G401.6 (cell line): ENCODE measurements at regions not wholly inside any gene's neighbourhood (a gene's known extent, or its start where the extent isn't known, plus 50 kb on each side); places are given as distances from the start of the nearest gene placed in this dataset.
"Not testable (repeated sequence)": the region's sequence is repeated elsewhere in the genome, so short reads cannot be mapped to it uniquely, and the experiment has no call there.

Experiments used
- FAIRE-seq: peaks from 2 replicates; lab custom pipeline; 2012; peaks lifted over from hg19 to GRCh38; lab: Jason Lieb, UNC

GRCh38 chr2:37782721-37783371 is 111.4 kb upstream of the CDC42EP3 start:
- no peak for FAIRE-seq

- no peak for FAIRE-seq
Measured at GRCh38 chr2:37783545-37783944, 112.1 kb upstream of the CDC42EP3 start.

- no peak for FAIRE-seq
Measured at GRCh38 chr2:37784071-37784758, 112.8 kb upstream of the CDC42EP3 start.

- FAIRE-seq: no peak
Measured at GRCh38 chr2:37784759-37785149, 113.3 kb upstream of the CDC42EP3 start.

- no peak for FAIRE-seq
Measured at GRCh38 chr2:37786191-37786698, 114.8 kb upstream of the CDC42EP3 start.

- no peak for FAIRE-seq
Measured at GRCh38 chr2:37786854-37787253, 115.4 kb upstream of the CDC42EP3 start.

- no peak for FAIRE-seq
Measured at GRCh38 chr2:37788602-37789209, 117.3 kb upstream of the CDC42EP3 start.

- no peak for FAIRE-seq
Measured at GRCh38 chr2:37790019-37790418, 118.6 kb upstream of the CDC42EP3 start.

- no peak for FAIRE-seq
Measured at GRCh38 chr2:37790462-37790861, 119.0 kb upstream of the CDC42EP3 start.

GRCh38 chr2:37792366-37792765 is 120.9 kb upstream of the CDC42EP3 start:
- FAIRE-seq: no peak

GRCh38 chr2:37793004-37793403 is 121.6 kb upstream of the CDC42EP3 start:
- FAIRE-seq: no peak

GRCh38 chr2:37794717-37795116 is 123.3 kb upstream of the CDC42EP3 start:
- no peak for FAIRE-seq

- no peak for FAIRE-seq
Measured at GRCh38 chr2:37795456-37795855, 124.0 kb upstream of the CDC42EP3 start.

GRCh38 chr2:37795938-37796337 is 124.5 kb upstream of the CDC42EP3 start:
- no peak for FAIRE-seq

GRCh38 chr2:37796481-37796880 is 125.0 kb upstream of the CDC42EP3 start:
- no peak for FAIRE-seq

- no peak for FAIRE-seq
Measured at GRCh38 chr2:37797081-37797480, 125.6 kb upstream of the CDC42EP3 start.

GRCh38 chr2:37798315-37799005 is 126.6 kb upstream of the RMDN2 start:
- FAIRE-seq: no peak

- no peak for FAIRE-seq
Measured at GRCh38 chr2:37800176-37800858, 124.8 kb upstream of the RMDN2 start.

GRCh38 chr2:37802211-37802752 is 122.8 kb upstream of the RMDN2 start:
- FAIRE-seq: no peak

- FAIRE-seq: no peak
Measured at GRCh38 chr2:37802899-37803379, 122.1 kb upstream of the RMDN2 start.

GRCh38 chr2:37806004-37806403 is 119.1 kb upstream of the RMDN2 start:
- FAIRE-seq: not testable (repeated sequence)

- no peak for FAIRE-seq
Measured at GRCh38 chr2:37809525-37809924, 115.6 kb upstream of the RMDN2 start.
